ENCODE measurements at regions not wholly inside any gene's neighbourhood (a gene's known extent, or its start where the extent isn't known, plus 50 kb on each side); places are given as distances from the start of the nearest gene placed in this dataset.
A peak's percentile ranks its signal among the peaks of the same experiment; 100 is the strongest.

DNA sequence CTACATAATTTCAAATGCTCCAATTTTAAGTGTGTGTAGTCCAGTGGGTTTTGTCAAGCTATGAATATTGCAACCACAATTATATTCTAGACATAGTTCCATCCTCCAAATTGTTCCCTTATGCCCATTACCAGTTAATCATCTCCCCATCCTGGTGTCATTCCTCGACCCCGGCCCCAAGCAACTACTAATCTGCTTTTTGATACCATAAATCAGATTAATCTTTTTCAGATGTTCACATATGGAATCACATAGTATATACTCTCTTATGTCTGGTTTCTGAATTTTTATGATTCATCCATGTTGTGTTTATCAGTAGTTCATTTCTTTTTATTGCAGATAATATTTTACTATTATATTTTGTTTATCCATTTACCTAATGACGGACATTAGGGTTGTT, 148.4 kb upstream of the RORB start:
- H3K27ac ChIP-seq, result no peak overlapping the region
- no peak for DNase-seq
- no peak overlapping the region for H3K4me3 ChIP-seq
- no peaks in the 10 kb centered on the region for H3K9me3 ChIP-seq
- no peaks in the 10 kb centered on the region for H3K27me3 ChIP-seq
- intact Hi-C loops (cut with DNase I; ENCODE audit: low total_unique reads), result no loop called here
- H3K4me1 ChIP-seq, result no peaks in the 10 kb centered on the region
- no peak for TF ChIP-seq POLR2A (IDR thresholded peaks at IDR 0.05)
- TF ChIP-seq POLR2AphosphoS5 (IDR thresholded peaks at IDR 0.05), result no peak
- TF ChIP-seq, protein P1, sequence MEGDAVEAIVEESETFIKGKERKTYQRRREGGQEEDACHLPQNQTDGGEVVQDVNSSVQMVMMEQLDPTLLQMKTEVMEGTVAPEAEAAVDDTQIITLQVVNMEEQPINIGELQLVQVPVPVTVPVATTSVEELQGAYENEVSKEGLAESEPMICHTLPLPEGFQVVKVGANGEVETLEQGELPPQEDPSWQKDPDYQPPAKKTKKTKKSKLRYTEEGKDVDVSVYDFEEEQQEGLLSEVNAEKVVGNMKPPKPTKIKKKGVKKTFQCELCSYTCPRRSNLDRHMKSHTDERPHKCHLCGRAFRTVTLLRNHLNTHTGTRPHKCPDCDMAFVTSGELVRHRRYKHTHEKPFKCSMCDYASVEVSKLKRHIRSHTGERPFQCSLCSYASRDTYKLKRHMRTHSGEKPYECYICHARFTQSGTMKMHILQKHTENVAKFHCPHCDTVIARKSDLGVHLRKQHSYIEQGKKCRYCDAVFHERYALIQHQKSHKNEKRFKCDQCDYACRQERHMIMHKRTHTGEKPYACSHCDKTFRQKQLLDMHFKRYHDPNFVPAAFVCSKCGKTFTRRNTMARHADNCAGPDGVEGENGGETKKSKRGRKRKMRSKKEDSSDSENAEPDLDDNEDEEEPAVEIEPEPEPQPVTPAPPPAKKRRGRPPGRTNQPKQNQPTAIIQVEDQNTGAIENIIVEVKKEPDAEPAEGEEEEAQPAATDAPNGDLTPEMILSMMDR (IDR thresholded peaks at IDR 0.05), result no peak
- TF ChIP-seq EP300 (IDR thresholded peaks at IDR 0.05), result no peak
- no peaks in the 10 kb centered on the region for H3K36me3 ChIP-seq
- 73 to 88% (median 82%) methylated on average over 3 of the region's 3 CpGs for WGBS, 5 donors

DNA sequence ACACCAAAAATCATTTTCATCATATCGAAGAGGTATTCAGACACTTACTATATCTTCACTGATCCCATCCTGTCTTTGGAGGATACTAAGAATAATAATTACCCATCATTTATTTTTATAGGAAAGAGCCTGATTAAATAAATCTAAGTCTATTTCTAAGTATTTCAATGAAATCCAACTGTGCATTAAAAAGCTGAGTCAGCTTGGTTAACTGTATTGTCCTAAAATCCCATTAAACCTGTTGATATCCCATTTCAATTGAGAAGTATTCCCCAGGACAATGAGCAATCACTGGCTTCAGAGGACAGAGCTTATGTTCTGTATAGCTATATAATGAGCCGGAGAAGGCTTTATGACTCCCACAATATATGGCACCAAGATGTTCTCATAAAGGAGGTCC, 142.0 kb upstream of the RORB start:
- no peak overlapping the region for H3K27ac ChIP-seq
- no peaks in the 10 kb centered on the region for H3K27me3 ChIP-seq
- no peaks in the 10 kb centered on the region for H3K4me1 ChIP-seq
- H3K4me3 ChIP-seq, result no peak overlapping the region
- DNase-seq, result no peak
- 90 to 97% (median 92%) methylated on average over 2 of the region's 2 CpGs for WGBS, 5 donors
- intact Hi-C loops (cut with DNase I; ENCODE audit: low total_unique reads), result no loop called here
- no peaks in the 10 kb centered on the region for H3K9me3 ChIP-seq
- no peak for TF ChIP-seq POLR2A (IDR thresholded peaks at IDR 0.05)
- no peaks in the 10 kb centered on the region for H3K36me3 ChIP-seq

DNA sequence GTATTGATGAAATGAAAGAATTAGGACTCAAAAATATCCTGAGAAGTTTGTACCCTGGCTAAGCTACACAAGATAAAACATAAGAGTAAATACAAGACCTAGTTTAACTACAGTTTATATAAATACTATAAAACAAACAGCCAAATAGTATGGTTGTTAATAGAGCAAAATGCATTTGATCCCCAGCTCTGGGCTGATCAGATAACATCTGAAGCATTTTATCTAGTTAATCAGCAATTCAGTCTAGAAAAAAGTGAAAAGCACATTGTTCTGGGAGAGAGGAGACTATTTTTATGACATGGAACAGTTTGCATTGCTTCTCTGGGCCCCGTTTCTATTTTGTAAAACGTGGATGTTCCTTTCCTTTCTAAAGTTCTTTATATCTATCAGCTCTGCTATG, 139.6 kb upstream of the RORB start:
- H3K36me3 ChIP-seq, result no peaks in the 10 kb centered on the region
- 27 to 54% (median 32%) methylated on average over 2 of the region's 2 CpGs for WGBS, 5 donors
- intact Hi-C loops (cut with DNase I; ENCODE audit: low total_unique reads), result no loop called here
- H3K27ac ChIP-seq, result no peak overlapping the region
- TF ChIP-seq POLR2AphosphoS5 (IDR thresholded peaks at IDR 0.05) (no peak), EP300 (IDR thresholded peaks at IDR 0.05) (no peak), POLR2A (IDR thresholded peaks at IDR 0.05) (no peak)
- TF ChIP-seq, protein P1 (IDR thresholded peaks at IDR 0.05), result no peak
- no peaks in the 10 kb centered on the region for H3K4me1 ChIP-seq
- H3K4me3 ChIP-seq, result no peak overlapping the region
- no peaks in the 10 kb centered on the region for H3K9me3 ChIP-seq
- no peak for DNase-seq
- H3K27me3 ChIP-seq, result no peaks in the 10 kb centered on the region

DNA sequence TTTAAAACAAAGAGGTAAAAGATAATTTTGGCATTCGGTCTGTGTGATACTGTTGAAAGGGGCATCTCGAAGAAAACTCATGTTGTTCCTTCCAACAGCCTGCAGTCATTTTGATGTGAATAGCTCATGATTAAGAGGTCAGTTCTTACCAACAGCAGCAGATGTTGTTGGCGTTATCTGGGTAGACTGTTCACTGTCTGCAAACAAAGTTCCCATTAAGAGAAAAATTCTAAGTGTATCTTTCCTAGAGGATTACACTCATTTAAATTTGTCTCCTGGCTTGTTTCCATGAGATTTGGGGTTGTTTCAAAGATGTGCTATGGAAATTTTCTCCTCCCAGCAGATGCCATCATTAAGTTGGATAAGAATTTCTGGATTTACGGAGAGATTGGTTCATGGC, 138.2 kb upstream of the RORB start:
- Histone ChIP-seq H3K9me3 (no peaks in the 10 kb centered on the region), H3K4me1 (no peaks in the 10 kb centered on the region), H3K4me3 (no peak overlapping the region), H3K27me3 (no peaks in the 10 kb centered on the region), H3K27ac (no peak overlapping the region), H3K36me3 (no peaks in the 10 kb centered on the region)
- intact Hi-C loops (cut with DNase I; ENCODE audit: low total_unique reads), result no loop called here
- 59 to 70% (median 66%) methylated on average over 4 of the region's 4 CpGs for WGBS, 5 donors
- peak in 1 of 2 donors; percentile 10 for DNase-seq
- TF ChIP-seq EP300 (IDR thresholded peaks at IDR 0.05) (no peak), POLR2AphosphoS5 (IDR thresholded peaks at IDR 0.05) (no peak), POLR2A (IDR thresholded peaks at IDR 0.05) (no peak)
- TF ChIP-seq, protein P1 (IDR thresholded peaks at IDR 0.05), result no peak

DNA sequence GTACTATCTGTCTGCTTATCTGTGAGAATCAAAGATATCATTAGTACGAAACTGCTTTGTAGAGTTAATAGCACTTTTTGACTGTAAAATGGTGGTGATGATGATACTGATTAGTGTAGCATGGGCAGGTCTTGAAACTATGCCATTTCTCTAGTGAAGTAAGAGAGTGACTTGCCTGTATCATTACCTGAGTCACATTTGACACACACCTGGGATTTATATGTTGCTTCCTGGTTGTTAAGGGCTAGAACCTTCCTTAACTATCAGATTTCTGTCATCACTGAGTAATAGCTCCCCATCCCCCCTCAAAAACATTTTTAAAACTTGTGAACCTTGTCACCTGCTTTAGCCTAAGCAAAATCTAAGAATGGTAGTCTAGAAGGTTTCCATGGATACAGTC, 135.6 kb upstream of the RORB start:
- no peak for TF ChIP-seq POLR2AphosphoS5 (IDR thresholded peaks at IDR 0.05)
- no peak for TF ChIP-seq POLR2A (IDR thresholded peaks at IDR 0.05)
- TF ChIP-seq, protein P1 (IDR thresholded peaks at IDR 0.05), result no peak
- TF ChIP-seq EP300 (IDR thresholded peaks at IDR 0.05), result no peak
- H3K27me3 ChIP-seq, result no peaks in the 10 kb centered on the region
- WGBS, 5 donors, result 69 to 81% (median 76%) methylated on average over 1 of the region's 1 CpG
- no peaks in the 10 kb centered on the region for H3K4me1 ChIP-seq
- no peak for DNase-seq
- H3K9me3 ChIP-seq, result no peaks in the 10 kb centered on the region
- no peak overlapping the region for H3K27ac ChIP-seq
- H3K4me3 ChIP-seq, result no peak overlapping the region
- intact Hi-C loops (cut with DNase I; ENCODE audit: low total_unique reads), result no loop called here
- H3K36me3 ChIP-seq, result no peaks in the 10 kb centered on the region

All from stomach (tissue), 8 donors.